ENCODE measurements at regions not wholly inside any gene's neighbourhood (a gene's known extent, or its start where the extent isn't known, plus 50 kb on each side); places are given as distances from the start of the nearest gene placed in this dataset.
"Not testable (repeated sequence)": the region's sequence is repeated elsewhere in the genome, so short reads cannot be mapped to it uniquely, and the experiment has no call there.

DNA sequence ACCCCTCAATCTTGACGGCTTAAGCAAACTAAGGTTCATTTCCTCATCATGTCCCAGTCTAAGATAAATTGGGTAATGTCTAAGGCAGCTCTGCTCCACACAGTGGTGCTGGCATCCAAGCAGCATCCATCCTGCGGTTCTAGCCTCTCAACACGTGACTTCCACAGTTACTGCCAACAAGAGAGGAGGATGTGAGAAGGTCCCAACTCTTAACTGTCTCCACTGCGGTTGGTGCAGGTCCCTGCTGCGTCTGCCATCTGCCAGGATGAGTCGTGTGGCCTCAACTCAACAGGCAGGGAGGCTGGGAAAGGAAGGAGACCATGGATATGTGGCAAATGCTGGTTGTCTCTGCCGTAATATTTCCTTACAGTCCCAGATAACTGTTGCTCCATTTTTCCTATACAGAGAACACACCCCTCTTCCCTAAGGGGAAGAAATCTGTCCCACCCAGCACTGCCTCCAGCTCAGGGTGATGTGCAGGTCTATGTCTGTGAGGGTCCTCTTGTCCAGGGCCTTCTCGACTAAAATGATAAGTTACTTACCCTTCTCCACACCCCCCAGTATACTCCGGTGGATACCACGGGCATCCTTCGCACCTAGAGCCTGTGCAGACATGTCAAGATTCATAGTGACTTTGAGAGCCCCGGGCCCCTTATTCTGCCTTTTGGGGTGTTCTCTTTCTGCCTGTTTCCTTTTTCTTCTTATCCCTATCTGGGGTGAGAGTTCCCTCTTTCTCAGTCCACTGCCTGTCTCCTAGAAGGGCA, 64.7 kb downstream of the KCNJ18 start:
- Histone ChIP-seq H3K9me3 (peaks cover 0 to 6% (median 0%) of the 10 kb centered on the region in 11 donors), H3K4me1 (no peaks in the 10 kb centered on the region), H3K27me3 (no peaks in the 10 kb centered on the region), H3K36me3 (no peaks in the 10 kb centered on the region), H3K4me3 (no peak overlapping the region), H3K27ac (no peak overlapping the region)
- ATAC-seq (no peak), DNase-seq (no peak)
- WGBS, 2 donors, result 70 to 76% methylated on average over 12 of the region's 12 CpGs
- intact Hi-C loops (cut with DNase I), result no loop called here
- TF ChIP-seq, protein P1, sequence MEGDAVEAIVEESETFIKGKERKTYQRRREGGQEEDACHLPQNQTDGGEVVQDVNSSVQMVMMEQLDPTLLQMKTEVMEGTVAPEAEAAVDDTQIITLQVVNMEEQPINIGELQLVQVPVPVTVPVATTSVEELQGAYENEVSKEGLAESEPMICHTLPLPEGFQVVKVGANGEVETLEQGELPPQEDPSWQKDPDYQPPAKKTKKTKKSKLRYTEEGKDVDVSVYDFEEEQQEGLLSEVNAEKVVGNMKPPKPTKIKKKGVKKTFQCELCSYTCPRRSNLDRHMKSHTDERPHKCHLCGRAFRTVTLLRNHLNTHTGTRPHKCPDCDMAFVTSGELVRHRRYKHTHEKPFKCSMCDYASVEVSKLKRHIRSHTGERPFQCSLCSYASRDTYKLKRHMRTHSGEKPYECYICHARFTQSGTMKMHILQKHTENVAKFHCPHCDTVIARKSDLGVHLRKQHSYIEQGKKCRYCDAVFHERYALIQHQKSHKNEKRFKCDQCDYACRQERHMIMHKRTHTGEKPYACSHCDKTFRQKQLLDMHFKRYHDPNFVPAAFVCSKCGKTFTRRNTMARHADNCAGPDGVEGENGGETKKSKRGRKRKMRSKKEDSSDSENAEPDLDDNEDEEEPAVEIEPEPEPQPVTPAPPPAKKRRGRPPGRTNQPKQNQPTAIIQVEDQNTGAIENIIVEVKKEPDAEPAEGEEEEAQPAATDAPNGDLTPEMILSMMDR (IDR thresholded peaks at IDR 0.05), result no peak

DNA sequence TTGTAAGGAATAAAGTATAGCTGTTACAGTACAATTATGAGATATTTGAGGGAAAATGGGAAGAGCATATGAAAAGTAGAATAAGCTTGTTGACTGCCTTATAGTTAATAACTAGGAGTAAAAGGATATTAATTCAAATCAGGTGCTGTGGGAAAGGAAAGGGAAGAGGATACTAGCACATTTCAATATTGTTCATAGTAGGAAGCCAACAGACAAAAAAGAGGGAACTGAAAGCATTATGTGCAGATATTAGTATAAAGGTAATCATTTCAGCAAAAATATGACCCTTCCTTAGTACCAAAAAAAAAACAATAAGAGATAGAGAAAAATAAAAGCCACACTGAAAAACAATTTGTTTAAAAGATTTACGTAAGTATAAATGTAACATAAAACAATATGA, 67.3 kb downstream of the KCNJ18 start:
- DNase-seq; H3K9me3 ChIP-seq; ATAC-seq; H3K27ac ChIP-seq; H3K36me3 ChIP-seq; intact Hi-C loops (cut with DNase I); H3K4me1 ChIP-seq; H3K4me3 ChIP-seq; H3K27me3 ChIP-seq: not testable (repeated sequence)
- 77 to 82% methylated on average over 1 of the region's 1 CpG for WGBS, 2 donors

DNA sequence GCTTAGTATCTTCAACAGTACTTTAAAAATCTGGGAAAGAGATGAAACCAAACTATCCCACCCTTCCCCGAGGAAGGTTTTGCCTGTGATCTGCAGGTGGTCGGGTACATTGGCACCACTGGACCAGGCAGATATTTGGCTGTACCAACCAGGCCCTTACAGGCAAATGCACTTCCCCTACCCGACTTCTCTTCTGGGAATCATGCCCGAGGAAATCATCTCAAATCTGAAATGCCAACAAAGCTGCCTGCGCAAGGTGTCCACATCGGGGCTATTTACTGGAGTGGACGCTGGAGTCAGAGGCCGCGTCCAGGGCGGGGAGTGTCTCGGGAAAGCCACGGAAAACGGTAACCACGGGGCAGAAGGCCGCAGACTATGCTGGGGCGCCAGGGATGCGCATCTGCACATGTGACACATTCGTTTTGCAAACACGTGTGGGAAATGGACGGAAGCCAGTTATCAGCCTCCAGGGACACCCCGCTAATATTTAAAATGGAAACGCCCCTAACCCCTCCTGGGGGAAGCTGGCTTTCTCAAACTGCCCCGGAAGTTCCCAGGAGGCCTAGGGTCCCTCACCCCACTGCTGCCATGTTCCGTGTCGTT, 71.5 kb downstream of the KCNJ18 start:
- WGBS, 2 donors, result 76 to 80% methylated on average over 25 of the region's 25 CpGs
- H3K36me3 ChIP-seq; H3K9me3 ChIP-seq; H3K27me3 ChIP-seq; DNase-seq; H3K4me1 ChIP-seq; intact Hi-C loops (cut with DNase I); H3K4me3 ChIP-seq; H3K27ac ChIP-seq: not testable (repeated sequence)
- peak in 1 of 8 donors; percentile 17 for ATAC-seq

DNA sequence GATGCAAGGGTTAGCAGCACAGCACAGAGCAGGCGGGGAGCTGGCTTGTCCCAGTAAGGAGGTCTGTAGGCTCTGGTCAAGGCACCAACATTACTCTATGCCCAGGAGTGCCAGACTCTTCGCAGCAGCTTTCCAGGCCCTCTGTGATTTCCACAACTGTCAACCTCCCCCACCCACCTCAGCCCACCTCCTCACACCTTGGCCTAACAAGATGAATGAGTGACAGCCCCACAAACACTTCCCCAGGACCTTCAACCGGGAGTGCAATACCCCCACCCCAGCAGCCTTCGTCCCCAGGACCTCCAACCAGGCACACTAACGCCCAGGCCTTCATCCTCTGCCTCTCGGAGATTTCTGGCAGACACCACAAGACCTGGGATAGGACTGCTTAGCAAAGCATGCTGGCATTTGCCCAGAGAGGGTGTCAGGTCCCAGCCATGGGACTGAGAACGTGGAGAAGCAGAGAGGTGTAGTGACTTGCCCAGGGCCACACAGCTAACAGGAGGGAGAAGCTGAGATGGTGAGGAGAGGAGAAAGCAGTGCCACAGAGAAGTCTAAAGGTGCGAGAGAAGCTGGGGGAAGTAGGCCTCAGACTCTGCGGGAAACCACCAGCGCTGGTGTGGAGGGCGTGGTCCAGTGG, 73.4 kb downstream of the KCNJ18 start:
- H3K4me1 ChIP-seq, DNase-seq, ATAC-seq, H3K9me3 ChIP-seq, H3K27ac ChIP-seq, H3K27me3 ChIP-seq, H3K4me3 ChIP-seq, H3K36me3 ChIP-seq: not testable (repeated sequence)
- 56 to 62% methylated on average over 11 of the region's 11 CpGs for WGBS, 2 donors
- intact Hi-C loops (cut with DNase I), result loop anchor here in 1 of 10 donors (5.0 kb wide), 1 partner anchor 443 kb away; no protein-coding TSS in a partner anchor

DNA sequence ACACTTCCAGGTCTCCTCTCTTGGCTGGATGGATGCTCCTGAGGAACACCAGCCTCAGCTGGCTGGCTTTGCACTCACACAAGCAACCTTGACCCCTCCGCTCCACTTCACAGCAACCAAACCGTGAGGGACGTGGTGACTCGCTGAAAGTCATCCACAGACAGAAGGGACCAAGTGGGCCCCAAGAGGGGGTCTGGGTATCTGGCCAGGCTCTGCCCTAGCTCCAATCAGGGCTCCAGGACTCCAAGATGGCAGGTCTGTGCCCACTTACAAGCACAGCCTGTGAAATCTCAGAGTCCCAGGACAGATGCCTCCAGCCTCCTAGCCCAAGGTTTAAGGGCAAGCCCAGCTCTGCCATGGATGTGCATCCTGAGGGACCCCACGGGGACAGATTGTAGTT, 74.2 kb downstream of the KCNJ18 start:
- not testable (repeated sequence) for DNase-seq, ATAC-seq, H3K36me3 ChIP-seq, H3K27me3 ChIP-seq, H3K27ac ChIP-seq, H3K9me3 ChIP-seq, H3K4me1 ChIP-seq, H3K4me3 ChIP-seq
- WGBS, 2 donors, result 65 to 70% methylated on average over 5 of the region's 5 CpGs
- intact Hi-C loops (cut with DNase I), result loop anchor here in 1 of 10 donors (5.0 kb wide), 1 partner anchor 444 kb away; no protein-coding TSS in a partner anchor

DNA sequence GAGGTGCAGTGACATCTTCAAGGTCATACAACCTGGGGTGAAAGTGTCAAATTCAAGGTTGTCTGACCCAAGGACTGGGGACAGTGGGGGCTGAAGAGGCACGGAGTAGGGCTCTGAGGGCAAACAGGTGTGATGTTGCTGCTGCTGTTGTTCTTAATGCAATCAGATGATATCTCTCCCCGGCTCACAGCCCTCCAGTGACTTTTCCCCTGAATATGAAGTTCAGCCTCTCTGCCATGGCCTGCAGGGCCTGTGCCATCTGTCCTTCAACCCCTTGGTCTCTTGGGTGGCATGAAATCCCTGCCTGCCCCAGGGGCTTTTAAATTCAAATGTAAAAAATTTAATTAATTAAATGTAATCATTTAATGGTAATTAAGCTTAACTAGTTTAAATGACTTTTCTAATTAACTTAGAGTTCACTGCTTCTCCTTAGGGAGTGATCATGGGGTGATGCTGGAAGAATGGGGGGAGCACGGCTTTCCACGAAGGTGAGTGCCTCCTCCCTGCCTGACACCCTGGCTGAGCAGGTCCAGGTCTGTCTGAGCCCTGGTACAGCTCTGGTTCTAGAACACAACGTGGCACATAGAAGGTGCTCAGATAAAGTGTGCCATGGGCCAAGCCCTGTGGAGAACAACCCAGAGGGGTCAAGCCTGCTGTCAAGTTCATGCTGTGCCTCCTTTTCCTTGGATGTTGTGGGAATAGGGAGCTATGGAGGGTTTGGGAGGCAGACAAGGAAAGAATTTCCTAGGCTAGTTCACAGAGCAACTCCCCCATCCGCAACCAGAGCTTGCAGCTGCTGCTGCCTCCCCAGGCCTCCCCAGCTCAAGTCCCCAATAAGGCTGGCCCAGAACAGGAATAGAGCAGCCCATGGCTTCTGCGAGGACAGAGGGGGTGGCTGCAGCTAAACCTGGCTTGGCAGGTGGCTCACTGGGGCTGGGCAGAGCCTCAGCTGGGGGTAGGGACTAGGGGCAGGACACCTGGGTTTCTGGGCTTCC, 75.1 kb downstream of the KCNJ18 start:
- 54 to 62% methylated on average over 7 of the region's 7 CpGs for WGBS, 2 donors
- DNase-seq, result not testable (repeated sequence)

DNA sequence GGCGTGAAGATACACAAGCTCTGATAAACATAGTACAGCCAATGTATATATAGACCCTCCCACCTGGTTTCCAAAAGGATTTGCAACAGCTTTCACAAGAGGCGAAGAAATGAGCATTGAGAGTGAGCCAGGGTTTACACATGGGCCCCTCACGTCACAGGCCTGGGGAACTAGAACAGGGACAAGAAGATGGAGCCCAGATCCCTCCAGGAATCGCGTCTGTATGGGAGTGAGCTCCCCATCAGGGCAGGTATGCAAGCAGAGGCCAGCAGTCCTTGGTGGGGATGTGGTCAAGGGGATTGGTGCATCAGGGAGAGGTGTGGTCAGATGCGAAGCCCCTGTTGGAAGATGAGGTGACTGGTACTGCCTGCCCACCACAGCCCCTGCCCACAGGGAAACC, 75.9 kb downstream of the KCNJ18 start:
- intact Hi-C loops (cut with DNase I), result loop anchor here in 1 of 10 donors (5.0 kb wide), 1 partner anchor 446 kb away; no protein-coding TSS in a partner anchor
- H3K4me3 ChIP-seq, H3K27me3 ChIP-seq, ATAC-seq, H3K9me3 ChIP-seq, H3K27ac ChIP-seq, H3K4me1 ChIP-seq, H3K36me3 ChIP-seq, DNase-seq: not testable (repeated sequence)
- 56 to 63% methylated on average over 6 of the region's 6 CpGs for WGBS, 2 donors

More for the DNA sequence above, 75.1 kb downstream of the KCNJ18 start:
- H3K4me3 ChIP-seq, H3K9me3 ChIP-seq, H3K27ac ChIP-seq, H3K4me1 ChIP-seq, ATAC-seq, H3K27me3 ChIP-seq, H3K36me3 ChIP-seq: not testable (repeated sequence)
- intact Hi-C loops (cut with DNase I), result loop anchor here in 1 of 10 donors (5.0 kb wide), 1 partner anchor 445 kb away; no protein-coding TSS in a partner anchor

DNA sequence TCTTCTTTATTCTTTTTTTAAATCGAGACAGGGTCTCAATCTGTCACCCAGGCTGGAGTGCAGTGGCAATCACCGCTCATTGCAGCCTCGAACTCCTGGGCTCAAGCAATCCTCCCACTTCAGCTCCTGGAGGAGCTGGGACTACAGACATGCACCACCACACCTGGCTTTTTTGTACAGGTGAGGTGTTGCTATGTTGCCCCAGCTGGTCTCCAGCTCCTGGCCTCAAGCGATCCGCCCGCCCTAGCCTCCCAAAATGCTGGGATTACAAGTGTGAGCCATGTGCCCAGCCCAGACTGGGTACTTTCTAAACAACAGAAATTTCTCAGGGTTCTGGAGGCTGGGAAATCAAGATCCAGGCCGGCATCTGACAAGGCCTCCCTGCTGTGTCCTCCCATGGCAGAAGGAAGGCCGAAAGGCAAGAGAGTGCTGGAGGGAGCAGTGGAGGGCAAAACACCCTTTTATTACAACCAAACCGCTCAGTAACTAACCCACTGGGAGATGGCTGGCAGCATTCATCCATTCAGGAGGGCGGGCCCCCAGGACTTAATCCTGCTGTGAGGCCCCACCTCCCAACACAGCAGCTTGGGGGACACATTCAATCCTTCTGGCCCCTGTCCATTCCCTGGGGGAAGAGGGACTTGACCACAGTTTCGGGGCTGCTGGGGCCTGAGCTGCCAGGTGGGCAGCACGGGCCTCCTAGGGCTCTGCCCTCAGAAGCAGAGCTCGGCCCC, 76.6 kb downstream of the KCNJ18 start:
- not testable (repeated sequence) for H3K4me1 ChIP-seq, H3K36me3 ChIP-seq, H3K27ac ChIP-seq, ATAC-seq, DNase-seq, H3K9me3 ChIP-seq, H3K27me3 ChIP-seq, H3K4me3 ChIP-seq
- WGBS, 2 donors, result 73 to 75% methylated on average over 13 of the region's 13 CpGs
- intact Hi-C loops (cut with DNase I), result loop anchor here in 1 of 10 donors (5.0 kb wide), 1 partner anchor 447 kb away; no protein-coding TSS in a partner anchor

DNA sequence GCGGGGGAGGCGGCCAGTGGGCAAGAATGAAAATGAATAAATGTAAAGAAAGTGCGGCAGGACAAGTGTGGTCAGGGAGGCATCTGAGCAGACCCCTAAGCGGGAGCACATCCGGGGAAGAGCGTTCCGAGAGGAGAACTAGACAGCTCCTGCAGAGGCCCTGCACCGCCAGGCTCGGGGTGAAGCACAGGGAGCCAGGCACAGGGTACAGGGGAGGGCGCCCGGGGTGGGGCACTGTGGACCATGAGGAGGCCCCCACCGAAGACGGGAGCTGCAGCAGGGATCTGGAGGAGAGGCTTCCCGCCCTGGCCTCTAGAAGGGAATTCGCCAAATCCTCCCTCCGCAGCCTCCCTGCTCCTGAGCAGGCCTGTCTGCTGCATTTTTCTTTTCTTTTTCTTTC, 77.5 kb downstream of the KCNJ18 start:
- not testable (repeated sequence) for H3K27me3 ChIP-seq, DNase-seq, H3K4me3 ChIP-seq, H3K4me1 ChIP-seq, ATAC-seq, H3K36me3 ChIP-seq, H3K9me3 ChIP-seq, H3K27ac ChIP-seq
- intact Hi-C loops (cut with DNase I), result loop anchor here in 1 of 10 donors (5.0 kb wide), 1 partner anchor 447 kb away; no protein-coding TSS in a partner anchor
- 89 to 93% methylated on average over 16 of the region's 16 CpGs for whole genome bisulfite sequencing, 2 donors
